Gastrocnemius medialis (tissue), 4 donors: ENCODE measurements at regions not wholly inside any gene's neighbourhood (a gene's known extent, or its start where the extent isn't known, plus 50 kb on each side); places are given as distances from the start of the nearest gene placed in this dataset.

ENCODE experiments used
- ATAC-seq, 2 donors: fragments of 150-250 bp; one replicate each; pipeline ENCODE4 v1.9.1; 2016
- DNase-seq, 2 donors: peaks; one replicate each; pipeline ENCODE4 v3.0.0-alpha.2; 2019
- H3K27ac ChIP-seq, 4 donors: fragments of 200-600 bp; sonication (generic); 1 replicate in 1 of 4; 2 replicates in 3 of 4; pipeline ENCODE4 v1.5.1; 2016 to 2018; ENCODE audit warnings: mild to moderate bottlenecking in 2 of 4, moderate library complexity in 1 of 4
- H3K27me3 ChIP-seq, 3 donors: fragments of 200-600 bp; sonication (generic) in 2 of 3; 1 replicate in 1 of 3; 2 replicates in 2 of 3; pipeline versions ENCODE4 v1.5.1 to v1.6.0; 2016 to 2019; ENCODE audit warnings: mild to moderate bottlenecking in 1 of 3, moderate library complexity in 1 of 3
- H3K36me3 ChIP-seq, 2 donors: fragments of 200-600 bp; sonication (generic) in 1 of 2; one replicate each; pipeline ENCODE4 v1.5.1; 2017 to 2018
- H3K4me1 ChIP-seq, 2 donors: fragments of 200-600 bp; sonication (generic) in 1 of 2; one replicate each; pipeline ENCODE4 v1.5.1; 2016 to 2017; ENCODE audit warnings: mild to moderate bottlenecking in 2 of 2
- H3K4me3 ChIP-seq, 4 donors: fragments of 200-600 bp; sonication (generic) in 3 of 4; 1 replicate in 1 of 4; 2 replicates in 3 of 4; pipeline ENCODE4 v1.5.1; 2016 to 2019; ENCODE audit warnings: mild to moderate bottlenecking in 2 of 4
- H3K9me3 ChIP-seq, 3 donors: fragments of 200-600 bp; sonication (generic) in 2 of 3; 1 replicate in 1 of 3; 2 replicates in 2 of 3; pipeline ENCODE4 v1.5.1; 2016 to 2019
- CTCF ChIP-seq, 5 experiments: fragments of 450-650 bp in 3 of 5; fragments of 200-600 bp in 2 of 5; sonication (generic) in 2 of 5; IDR thresholded peaks in 4 of 5; conservative IDR thresholded peaks in 1 of 5; 1 replicate in 4 of 5; 2 replicates in 1 of 5; pipeline ENCODE4 v1.5.1; 2016 to 2019; ENCODE audit warnings: antibody characterized with exemption in 5 of 5, mild to moderate bottlenecking in 3 of 5, moderate library complexity in 3 of 5
- POLR2A ChIP-seq, 2 donors: fragments of 450-650 bp; IDR thresholded peaks; one replicate each; pipeline ENCODE4 v1.6.1; 2017; ENCODE audit warnings: antibody characterized with exemption in 2 of 2, mild to moderate bottlenecking in 2 of 2, moderate library complexity in 2 of 2
- in situ Hi-C, 4 donors: fragments of 200-750 bp; cut with MboI; loops; one replicate each; pipeline versions ENCODE4 v1.15.0 to v1.8.0; 2017; ENCODE audit warnings: low sequenced_read_pairs in 4 of 4
- intact Hi-C: fragments of 100-400 bp; cut with DNase I; formaldehyde crosslinking; loops from one replicate; pipeline ENCODE4 v1.15.1; 2023; ENCODE audit warnings: low total_unique reads

DNA sequence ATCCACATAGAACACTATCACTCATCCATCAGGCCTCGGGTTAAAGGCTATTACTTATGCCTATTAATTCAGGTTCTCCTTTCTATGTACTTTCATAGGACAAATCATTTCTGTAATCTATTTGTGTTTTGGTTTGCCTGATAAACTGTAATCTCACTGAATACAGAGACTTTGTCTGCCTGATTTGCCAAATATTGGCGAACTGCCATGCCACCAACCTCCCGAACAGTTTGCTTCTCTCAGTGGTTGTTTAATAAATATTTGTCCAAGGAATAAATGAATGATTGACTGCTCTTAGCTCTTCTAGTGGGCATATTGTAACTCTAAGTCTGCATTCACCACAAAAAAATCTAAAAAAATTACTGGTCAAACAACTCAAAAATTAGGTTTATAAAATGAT lies 170.1 kb upstream of the ZFP64 start:
- TF ChIP-seq CTCF (IDR thresholded peaks at IDR 0.05 in 4 of 5, conservative IDR thresholded peaks at IDR 0.05 in 1 of 5) (no peak), POLR2A (IDR thresholded peaks at IDR 0.05) (no peak)
- no peak for DNase-seq
- intact Hi-C loops = no loop called here

DNA sequence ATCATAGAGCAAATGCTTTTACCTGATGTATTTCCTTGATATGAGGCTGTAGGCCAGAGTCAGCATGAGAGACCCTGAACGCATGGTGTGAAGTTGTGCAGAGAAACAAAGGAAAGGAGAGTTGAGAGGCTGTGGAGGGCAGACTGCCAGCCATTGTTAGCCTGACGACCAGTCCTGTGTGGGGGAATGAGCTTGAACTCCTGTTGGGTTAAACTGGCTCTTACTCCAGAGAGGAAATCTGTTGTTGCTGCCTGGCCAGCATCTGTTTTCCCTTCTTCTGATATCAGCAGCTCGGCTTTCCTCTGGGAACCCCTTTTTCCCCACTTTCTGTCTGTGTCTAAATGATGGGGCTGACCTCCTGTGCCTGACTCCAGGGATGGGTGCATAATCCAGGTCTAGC lies 158.2 kb upstream of the ZFP64 start:
- no peak overlapping the region for H3K27ac ChIP-seq
- no peak for ATAC-seq
- intact Hi-C loops = no loop called here
- no peaks in the 10 kb centered on the region for H3K4me1 ChIP-seq
- DNase-seq = no peak
- TF ChIP-seq CTCF (IDR thresholded peaks at IDR 0.05 in 4 of 5, conservative IDR thresholded peaks at IDR 0.05 in 1 of 5) (no peak), POLR2A (IDR thresholded peaks at IDR 0.05) (no peak)
- H3K9me3 ChIP-seq = no peaks in the 10 kb centered on the region
- H3K4me3 ChIP-seq = no peak overlapping the region
- H3K36me3 ChIP-seq = no peaks in the 10 kb centered on the region
- in situ Hi-C loops = no loop called here
- no peaks in the 10 kb centered on the region for H3K27me3 ChIP-seq

More for the DNA sequence above, 170.1 kb upstream of the ZFP64 start:
- no peak overlapping the region for H3K27ac ChIP-seq
- no peak overlapping the region for H3K4me3 ChIP-seq
- no peaks in the 10 kb centered on the region for H3K27me3 ChIP-seq
- in situ Hi-C loops = no loop called here
- ATAC-seq = no peak
- H3K36me3 ChIP-seq = no peaks in the 10 kb centered on the region
- no peaks in the 10 kb centered on the region for H3K9me3 ChIP-seq
- no peaks in the 10 kb centered on the region for H3K4me1 ChIP-seq

GRCh38 chr20:52348434-52348833 lies 156.9 kb upstream of the ZFP64 start:
- in situ Hi-C loops = no loop called here
- no peaks in the 10 kb centered on the region for H3K9me3 ChIP-seq
- intact Hi-C loops = no loop called here
- H3K27ac ChIP-seq = no peak overlapping the region
- no peak overlapping the region for H3K4me3 ChIP-seq
- no peaks in the 10 kb centered on the region for H3K27me3 ChIP-seq
- no peaks in the 10 kb centered on the region for H3K36me3 ChIP-seq
- DNase-seq (no peak), ATAC-seq (no peak)
- TF ChIP-seq CTCF (IDR thresholded peaks at IDR 0.05 in 4 of 5, conservative IDR thresholded peaks at IDR 0.05 in 1 of 5) (no peak), POLR2A (IDR thresholded peaks at IDR 0.05) (no peak)
- no peaks in the 10 kb centered on the region for H3K4me1 ChIP-seq

- Histone ChIP-seq H3K27me3 (no peaks in the 10 kb centered on the region), H3K36me3 (no peaks in the 10 kb centered on the region), H3K4me1 (no peaks in the 10 kb centered on the region), H3K27ac (no peak overlapping the region), H3K9me3 (no peaks in the 10 kb centered on the region), H3K4me3 (no peak overlapping the region)
- DNase-seq = no peak
- intact Hi-C loops = no loop called here
- ATAC-seq = no peak
- TF ChIP-seq CTCF (IDR thresholded peaks at IDR 0.05 in 4 of 5, conservative IDR thresholded peaks at IDR 0.05 in 1 of 5) = no peak
- TF ChIP-seq POLR2A (IDR thresholded peaks at IDR 0.05) = no peak
- in situ Hi-C loops = no loop called here
Observed at GRCh38 chr20:52346797-52347196, 155.2 kb upstream of the ZFP64 start.

- ATAC-seq (no peak), DNase-seq (no peak)
- no peaks in the 10 kb centered on the region for H3K9me3 ChIP-seq
- H3K27me3 ChIP-seq = no peaks in the 10 kb centered on the region
- TF ChIP-seq POLR2A (IDR thresholded peaks at IDR 0.05) (no peak), CTCF (IDR thresholded peaks at IDR 0.05 in 4 of 5, conservative IDR thresholded peaks at IDR 0.05 in 1 of 5) (no peak)
- no peak overlapping the region for H3K4me3 ChIP-seq
- intact Hi-C loops (no loop called here), in situ Hi-C loops (no loop called here)
- H3K4me1 ChIP-seq = no peaks in the 10 kb centered on the region
- no peak overlapping the region for H3K27ac ChIP-seq
- no peaks in the 10 kb centered on the region for H3K36me3 ChIP-seq
Observed at GRCh38 chr20:52342913-52343312, 151.3 kb upstream of the ZFP64 start.
